HL-60/S4 (cell line): ENCODE measurements at regions not wholly inside any gene's neighbourhood (a gene's known extent, or its start where the extent isn't known, plus 50 kb on each side); places are given as distances from the start of the nearest gene placed in this dataset.

Experiments used
- in situ Hi-C: fragments of 300-500 bp; cut with MboI; formaldehyde crosslinking; loops from 2 replicates; pipeline ENCODE4 v1.14.3; 2022; ENCODE audit warnings: low sequenced_read_pairs

DNA sequence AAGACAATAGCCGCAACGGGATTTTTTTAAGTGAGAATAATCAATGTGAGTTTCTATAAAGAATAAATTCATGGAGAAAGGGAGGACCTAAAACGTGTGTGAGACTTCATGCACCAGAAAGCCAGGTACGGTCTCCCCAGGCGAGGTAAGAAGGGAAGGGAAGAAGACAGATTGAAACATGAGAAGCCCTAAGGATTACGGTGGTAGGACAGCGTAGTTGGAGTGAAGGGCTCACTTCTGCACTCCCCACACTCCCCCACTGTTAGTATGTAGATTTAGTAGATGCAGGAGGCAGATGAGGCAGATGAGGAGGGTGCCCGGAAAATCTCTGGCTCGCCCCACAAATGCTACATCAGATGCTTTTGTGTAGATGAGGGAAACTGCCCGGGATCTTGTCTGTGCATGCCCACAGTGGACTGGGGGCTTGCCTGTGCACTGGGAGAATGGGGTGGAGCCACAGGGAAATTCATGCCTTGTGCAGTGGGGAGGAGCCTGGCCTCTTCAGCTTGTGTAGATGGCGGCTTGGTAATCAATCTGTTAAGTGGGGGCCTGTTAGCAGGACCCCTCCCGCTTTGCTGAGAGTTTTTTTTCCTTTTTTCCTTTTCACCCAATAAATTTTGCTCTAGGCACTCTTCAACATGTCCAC, 1544.5 kb upstream of the TENM3 start:
- in situ Hi-C loops = no loop called here

DNA sequence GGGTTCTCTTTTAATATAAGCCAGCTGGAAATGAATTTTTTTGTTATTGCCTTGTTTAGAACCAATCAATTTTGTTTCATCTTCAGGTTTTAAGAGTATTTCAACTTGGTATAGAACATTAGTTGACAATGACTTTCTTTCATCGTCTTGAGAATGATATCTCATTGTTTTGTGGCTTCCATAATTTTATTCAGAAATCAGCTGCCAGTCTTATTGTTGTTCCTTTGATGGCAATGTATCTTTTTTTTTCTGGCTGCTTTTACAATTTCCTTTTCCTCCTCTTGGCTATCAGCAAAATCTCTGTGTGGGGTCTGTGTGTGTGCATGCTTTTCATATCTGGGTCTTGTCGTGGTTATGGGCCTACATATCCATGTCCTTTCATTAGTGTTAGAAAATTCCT, 1536.4 kb upstream of the TENM3 start:
- in situ Hi-C loops = no loop called here

DNA sequence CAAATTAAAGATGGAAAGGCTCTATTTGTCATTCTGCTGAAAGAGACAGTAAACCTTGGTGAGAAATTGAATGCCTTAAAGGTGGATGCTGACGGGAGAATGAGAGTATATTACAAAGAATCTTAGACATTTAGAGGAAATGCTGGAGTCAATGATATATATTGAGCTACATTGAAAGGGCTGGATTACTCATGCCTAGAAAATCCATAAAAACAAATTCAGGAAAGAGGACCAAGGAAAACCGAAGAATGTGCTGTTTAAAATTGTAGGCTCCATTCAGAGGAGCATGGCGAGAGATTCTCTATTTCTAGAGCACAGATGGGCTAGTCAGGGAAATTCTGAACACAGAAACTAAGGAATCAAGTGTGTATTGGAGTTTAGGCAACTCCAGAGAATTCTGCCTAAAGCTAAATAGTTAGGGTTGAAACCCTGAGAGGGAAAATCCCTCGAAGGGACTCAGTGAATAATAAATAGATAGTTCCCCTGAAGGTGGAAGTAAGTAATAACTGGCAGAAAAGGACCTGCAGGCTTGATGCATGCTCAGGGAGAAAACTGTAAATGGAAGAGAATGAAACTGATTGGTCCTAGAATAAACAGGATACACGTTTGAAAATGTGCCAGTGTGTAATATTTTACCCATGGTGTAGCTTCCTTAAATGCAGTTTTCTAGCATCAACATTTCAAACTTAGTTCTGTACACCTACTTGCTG, 1532.4 kb upstream of the TENM3 start:
- in situ Hi-C loops = no loop called here

DNA sequence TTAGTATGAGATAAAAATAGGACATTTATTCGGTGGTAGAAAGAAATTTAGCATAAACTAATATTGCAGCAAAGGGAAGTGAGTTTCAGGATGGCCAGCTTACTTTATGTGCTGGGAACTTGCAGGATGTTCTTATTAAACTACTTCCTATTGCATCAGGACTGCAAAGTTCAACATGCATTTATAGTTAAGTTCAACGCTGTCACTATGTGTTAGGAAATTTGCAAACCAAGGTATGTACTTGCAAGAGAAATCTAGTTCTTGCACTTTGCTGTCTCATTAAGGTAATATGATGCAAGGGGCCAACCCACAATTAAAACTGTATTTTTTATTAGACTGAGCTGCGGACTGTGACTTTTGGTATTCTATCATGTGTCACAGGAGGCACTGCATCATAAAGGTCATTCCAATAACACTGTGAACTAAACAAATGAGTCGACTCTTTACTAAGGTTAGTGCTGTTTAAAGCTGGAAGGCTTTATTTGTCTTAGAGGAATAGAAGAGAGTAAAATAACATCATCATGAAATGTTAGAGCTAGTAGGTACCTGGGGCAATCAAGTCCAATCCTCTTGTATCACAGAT, 1525.7 kb upstream of the TENM3 start:
- in situ Hi-C loops = no loop called here

DNA sequence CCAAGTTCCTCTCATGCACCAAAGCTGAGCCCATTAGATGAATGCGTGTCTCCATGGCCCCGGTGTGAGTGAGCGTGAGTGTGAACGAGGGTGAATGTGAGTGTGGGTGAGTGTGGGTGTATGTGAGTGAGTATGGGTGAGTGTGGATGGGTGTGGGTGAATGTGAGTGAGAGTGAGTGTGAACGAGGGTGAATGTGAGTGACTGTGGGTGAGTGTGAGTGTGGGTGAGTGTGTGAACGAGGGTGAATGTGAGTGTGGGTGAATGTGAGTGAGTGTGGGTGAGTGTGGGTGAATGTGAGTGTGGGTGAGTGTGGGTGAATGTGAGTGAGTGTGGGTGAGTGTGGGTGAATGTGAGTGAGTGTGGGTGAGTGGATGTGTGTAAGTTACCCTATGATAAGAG, 1521.8 kb upstream of the TENM3 start:
- in situ Hi-C loops = no loop called here

DNA sequence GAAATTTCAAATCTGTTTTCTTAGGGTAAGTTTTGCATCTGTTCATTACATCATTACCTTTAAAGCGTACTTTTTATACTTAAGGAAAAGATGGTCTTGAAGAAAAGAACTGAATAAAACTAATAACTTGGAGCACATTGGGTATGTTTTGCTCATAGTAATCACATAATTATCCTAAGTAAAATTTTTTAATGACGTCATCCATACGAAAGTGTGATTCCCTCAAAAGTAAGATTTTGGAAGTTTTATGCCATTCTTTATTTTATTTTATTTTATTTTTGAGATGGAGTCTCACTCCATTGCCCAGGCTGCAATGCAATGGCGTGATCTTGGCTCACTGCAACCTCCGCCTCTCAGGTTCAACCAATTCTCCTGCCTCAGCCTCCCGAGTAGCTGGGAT, 1516.6 kb upstream of the TENM3 start:
- in situ Hi-C loops = no loop called here

DNA sequence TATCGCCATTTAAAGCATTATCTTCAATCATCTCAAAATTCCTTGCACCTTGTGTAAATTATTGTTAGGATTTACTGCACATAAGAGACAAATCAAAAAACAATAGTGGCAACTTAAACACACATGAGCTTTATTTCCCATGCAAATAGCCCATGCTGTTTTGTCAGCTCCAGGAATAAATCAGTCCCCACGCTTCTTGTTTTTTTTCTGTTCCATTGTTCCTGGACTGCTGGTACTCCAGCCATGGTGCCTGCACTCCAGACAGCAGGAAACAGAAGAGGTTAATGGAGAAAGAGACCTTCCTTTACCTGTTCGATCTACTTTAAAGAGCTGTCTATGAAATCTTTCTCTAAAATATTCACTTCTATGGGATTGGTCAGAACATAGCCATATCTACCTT, 1515.7 kb upstream of the TENM3 start:
- in situ Hi-C loops = no loop called here

DNA sequence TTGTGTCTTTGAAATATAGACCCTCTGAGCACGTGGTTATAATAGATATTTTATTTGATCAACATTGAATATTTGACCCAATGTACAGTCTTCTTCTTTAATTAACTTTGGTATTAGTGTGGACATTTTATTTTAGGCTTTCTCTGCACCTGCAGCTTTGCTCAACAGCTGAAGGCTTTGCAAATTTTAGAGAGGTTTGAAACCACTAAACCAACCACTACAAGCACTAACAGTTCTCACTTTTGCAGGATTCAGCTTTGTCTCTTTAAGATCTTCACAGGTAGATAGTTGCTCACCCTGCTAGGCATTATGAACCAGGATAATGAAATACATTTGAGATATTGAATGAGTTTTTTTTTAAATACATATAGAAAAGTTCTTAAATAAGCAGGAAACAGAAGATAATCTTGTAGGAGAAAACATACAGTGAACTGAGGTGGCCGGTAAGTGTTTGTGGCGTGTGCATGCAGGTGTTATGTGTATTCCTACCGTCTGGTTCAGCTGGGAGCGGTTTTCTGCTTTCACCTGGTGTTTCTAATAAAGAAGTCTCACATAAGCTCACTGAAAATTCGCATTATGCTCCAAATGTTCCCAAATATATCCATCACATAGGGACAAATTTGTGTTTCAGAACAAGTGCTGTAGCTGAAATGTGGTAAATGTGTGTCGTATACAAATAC, 1508.3 kb upstream of the TENM3 start:
- in situ Hi-C loops = no loop called here

DNA sequence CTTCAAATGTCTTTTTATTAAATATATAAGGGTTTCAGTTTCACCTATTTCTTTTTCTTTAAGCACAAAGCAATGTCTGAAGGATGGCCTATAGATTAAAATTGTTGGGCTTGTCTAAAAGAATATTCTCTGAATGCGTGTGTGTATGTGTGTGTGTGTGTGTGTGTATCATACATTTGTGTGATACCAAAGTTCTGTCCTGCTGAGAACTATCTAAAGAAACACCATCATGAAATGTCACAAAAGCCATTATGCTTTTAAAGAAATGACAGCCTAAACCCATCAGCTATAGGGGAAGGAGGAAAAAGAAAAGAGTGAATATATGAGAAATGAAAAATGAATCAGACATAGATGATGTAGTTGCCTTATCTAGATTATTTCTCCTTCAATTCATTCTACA, 1501.5 kb upstream of the TENM3 start:
- in situ Hi-C loops = no loop called here

DNA sequence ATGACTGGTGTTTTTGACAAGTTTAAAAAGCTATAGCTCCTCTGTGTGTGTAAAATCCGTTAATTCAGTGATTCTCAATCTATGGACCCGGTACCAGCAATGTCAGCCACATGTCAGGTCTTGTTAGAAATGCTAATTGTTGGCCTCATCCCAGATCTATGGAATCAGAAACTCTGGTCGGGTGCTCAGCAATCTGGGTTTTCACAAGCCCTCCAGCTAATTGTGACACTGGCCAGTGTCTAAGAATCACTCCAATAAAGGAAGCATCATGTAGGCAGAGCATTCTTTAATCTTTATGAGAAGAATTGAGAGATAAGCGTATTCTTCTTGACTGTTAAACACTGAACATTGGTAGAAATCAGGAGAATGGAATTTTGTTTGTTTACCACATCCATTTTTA, 1498.2 kb upstream of the TENM3 start:
- in situ Hi-C loops = no loop called here

DNA sequence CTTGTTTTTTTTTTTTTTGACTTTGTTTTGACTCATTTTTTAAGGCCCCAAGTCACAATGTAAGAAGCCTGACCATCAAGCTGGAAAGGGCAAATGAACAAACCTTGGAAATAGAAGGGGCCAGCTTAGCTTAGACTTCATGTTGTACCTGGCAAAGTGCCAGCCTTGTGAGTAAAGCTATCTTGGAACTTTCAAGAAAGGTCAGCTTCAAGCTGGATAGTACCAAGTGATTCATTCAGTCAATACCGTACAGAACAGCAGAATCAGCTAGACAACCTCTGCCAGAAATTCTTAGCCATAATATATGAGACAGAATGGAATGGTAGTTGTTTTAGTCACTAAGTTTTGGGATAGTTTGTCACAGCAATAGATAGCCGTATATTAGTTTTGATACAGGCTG, 1492.2 kb upstream of the TENM3 start:
- in situ Hi-C loops = no loop called here

DNA sequence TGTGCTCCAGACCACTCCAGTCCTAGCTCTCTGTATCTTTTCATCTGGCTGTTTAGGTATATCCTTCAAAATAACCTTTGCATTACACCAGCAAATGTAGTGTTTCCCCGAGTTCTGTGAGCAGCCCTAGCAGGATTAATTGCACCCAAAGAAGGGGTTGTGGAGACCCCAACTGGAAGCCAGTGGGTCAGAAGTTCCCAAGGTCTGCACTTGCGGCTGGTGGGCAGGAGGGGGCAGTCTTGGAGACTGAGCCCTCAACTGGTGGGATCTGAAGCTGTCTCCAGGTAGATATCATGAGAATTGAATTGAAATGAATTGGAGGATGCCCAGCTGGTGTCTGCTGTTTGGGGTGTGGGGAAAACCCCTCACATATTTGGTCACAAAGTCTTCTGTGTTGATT, 1485.3 kb upstream of the TENM3 start:
- in situ Hi-C loops = no loop called here

DNA sequence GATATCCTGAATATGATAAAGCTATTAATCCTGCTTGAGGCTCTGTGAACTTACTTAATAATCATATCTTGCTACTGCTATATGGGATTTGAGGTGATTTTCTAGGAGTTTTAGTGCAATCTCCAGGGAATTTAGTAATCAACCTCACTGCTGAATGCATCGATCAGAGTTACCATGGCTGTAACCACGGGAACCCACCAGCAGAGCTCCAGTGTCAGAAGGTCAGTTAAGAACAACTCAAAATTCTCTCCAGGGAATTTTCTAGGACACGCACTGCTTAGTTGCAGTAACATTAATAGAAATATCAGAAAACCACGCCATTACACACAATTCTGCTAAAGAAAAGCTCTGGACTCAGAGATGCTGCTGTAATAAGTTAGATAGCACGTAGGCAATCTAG, 1477.2 kb upstream of the TENM3 start:
- in situ Hi-C loops = no loop called here

DNA sequence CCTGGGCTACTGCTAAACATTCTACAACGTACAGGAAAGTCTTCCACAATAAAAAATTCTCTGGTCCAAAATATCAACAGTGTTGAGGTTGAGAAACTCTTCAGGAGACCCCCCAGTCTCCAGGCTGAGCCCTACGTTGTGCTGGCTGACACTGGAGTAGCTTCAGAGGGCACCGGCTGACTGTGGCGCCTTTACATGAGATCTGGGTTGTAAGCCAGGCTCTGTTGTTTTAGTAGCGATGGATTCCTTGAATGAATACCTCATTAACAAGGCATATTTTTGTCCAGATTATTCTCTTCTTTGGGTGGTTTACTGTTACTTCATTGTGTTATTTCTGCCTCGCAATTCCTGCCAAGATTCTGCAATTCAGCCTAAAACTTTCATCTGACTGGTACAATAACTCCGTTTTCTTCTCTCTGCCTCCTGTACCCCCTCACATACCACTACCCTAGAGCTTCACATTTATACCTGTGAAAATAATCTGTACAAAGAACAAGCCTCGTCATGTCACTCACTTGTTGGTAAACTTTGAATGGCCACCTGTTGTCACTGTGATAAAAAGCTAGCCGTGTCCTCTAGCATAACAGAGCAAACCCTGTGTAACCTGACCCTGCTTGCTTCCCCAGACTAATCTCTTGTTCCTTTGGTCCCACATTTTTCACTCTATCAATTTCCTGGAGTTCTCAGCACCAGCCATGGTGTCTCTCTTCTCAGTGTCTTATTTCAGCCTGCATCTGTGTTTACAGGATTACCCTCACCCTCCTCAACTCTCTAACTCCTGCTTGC, 1476.1 kb upstream of the TENM3 start:
- in situ Hi-C loops = no loop called here

DNA sequence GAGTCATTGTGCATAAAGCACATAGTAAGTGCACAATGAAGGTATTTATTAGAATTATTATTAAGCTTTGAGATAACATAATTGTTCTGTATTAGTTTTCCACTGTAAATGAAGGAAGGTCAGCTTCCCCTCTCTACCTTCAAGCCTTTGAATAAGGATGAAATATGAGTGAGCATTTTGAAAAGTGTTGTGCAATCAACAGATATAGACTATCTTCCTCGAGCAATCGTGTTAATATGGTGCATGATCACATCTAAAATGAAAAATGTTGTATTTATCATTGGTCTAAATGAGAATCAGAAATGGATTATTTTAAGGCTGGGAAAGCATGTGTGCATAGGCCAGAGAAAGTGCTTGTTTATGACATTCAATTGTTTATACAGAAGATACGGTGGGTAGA, 1474.6 kb upstream of the TENM3 start:
- in situ Hi-C loops = no loop called here

DNA sequence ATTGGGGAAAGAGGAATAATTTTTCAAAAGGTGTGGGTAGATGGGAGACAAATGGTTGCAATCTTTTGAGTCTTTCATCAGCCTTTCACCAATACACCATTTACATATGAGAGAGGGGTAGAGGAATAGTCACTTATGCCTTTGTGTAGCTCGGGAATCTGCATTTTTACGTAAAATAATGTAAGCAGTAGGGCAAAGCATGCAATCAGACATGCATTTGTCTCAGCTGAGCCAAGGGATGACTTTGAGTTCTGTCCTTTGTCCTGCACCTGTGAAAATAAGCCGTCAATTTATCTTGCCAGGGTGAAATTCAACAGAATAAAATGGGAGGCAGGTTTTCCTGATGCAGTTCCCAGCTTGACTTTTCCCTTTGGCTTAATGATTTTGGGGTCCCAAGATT, 1473.4 kb upstream of the TENM3 start:
- in situ Hi-C loops = no loop called here

DNA sequence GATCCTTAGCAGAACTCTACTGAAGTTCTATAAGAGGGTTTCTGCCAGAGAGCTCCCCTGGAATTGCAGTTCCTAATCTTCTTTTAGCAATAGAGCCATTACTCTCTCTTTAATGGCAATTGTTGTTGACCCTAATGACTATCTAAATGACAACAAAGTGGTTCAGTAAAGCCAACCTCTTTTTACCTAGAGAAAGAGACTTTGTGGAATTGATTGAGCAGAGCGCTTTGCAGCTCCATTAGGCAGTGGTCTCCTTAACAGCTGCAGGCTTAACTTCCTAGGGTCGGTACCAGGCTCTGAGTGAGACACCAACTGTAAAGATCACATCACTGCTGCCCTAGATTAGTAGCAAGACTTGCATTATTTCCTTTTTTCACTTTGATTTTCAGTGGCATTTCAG, 1472.9 kb upstream of the TENM3 start:
- in situ Hi-C loops = no loop called here

DNA sequence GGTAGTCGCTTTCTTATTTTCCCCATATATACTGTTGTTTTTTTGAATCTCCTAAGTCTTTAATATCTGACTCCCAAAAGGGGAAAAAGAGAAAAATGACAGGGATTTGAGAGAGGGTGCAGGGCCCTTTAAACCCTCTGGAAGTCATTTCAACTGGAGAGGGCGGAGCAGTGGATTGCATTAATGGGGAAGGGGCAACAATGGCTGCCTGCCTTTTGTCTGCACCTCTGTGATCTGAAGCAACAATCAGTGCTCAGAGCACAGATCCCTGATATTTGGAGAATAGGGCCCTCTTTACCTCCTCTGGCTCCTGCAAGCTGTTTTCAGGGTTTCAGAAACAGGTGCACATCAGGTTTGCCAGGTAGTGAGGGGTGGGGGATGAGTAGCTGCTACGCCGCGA, 1458.3 kb upstream of the TENM3 start:
- in situ Hi-C loops = no loop called here

DNA sequence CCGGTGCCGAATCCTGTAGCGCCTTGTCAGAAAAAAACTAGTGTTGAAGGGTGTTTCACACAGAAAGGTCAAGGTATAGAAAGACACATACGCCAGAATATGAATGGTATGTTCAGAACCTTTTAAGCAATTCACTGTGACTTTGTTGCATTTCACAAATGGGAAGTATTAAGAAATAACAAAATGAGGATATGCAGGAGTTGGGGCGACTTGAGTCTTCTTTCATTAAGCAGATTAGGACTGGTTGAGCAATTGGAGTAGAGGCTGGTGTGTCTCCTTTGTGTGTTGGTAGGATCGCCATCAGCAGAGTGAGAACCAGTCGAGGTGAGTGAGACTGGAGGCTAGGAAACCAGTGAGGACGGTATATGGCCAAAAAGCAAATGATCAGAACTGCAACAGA, 1454.5 kb upstream of the TENM3 start:
- in situ Hi-C loops = no loop called here

DNA sequence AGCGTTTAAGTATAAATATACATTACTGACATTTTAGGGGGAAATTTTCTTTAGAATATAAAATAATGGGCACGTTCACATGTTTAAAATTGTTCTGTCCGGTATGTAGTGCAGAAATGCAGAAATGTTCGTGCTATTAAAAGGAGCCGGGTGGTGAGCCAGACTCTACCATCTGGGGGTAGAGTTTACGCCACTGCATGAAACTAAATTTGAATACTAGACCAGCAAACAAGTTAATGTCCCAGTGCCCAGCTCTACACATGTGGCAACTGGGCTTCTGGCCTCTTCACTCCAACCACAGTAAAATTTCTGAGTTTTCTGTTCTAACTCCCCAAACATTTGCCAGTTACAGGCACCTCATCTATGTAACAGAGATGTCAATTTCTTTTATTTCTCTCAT, 1453.3 kb upstream of the TENM3 start:
- in situ Hi-C loops = no loop called here

DNA sequence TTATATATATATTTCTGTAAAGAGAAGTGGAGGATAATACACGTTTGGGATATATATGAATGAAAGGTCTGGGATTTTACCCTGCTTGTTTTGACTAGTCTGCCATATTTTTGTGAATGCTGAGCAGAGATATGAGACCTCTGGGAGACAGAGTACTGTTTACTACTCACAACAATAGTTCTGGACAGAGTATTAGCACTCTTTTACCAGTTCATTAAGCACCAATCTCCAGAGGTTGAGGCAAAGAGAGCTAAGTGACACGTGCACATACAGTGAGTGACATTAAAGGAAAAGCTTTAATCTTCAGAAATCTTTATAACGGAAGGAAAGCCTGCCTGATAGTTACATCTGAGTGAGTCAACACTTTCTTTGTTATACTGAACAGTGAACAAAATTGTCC, 1452.7 kb upstream of the TENM3 start:
- in situ Hi-C loops = no loop called here
